ENCODE measurements at regions not wholly inside any gene's neighbourhood (a gene's known extent, or its start where the extent isn't known, plus 50 kb on each side); places are given as distances from the start of the nearest gene placed in this dataset.
"Not testable (repeated sequence)": the region's sequence is repeated elsewhere in the genome, so short reads cannot be mapped to it uniquely, and the experiment has no call there.

GRCh38 chr17:77562361-77562760 is 396.1 kb upstream of the TNRC6C start:
- FAIRE-seq = not testable (repeated sequence)

- FAIRE-seq = no peak
These were observed 394.9 kb upstream of the TNRC6C start for GRCh38 chr17:77563439-77564102.

- FAIRE-seq = no peak
These were observed 394.1 kb upstream of the TNRC6C start for GRCh38 chr17:77564278-77564920.

GRCh38 chr17:77565166-77565565 is 393.3 kb upstream of the TNRC6C start:
- no peak for FAIRE-seq

GRCh38 chr17:77566151-77566550 is 392.4 kb upstream of the TNRC6C start:
- no peak for FAIRE-seq

- FAIRE-seq = no peak
These were observed 391.9 kb upstream of the TNRC6C start for GRCh38 chr17:77566566-77567138.

GRCh38 chr17:77568540-77568939 is 390.0 kb upstream of the TNRC6C start:
- no peak for FAIRE-seq

- no peak for FAIRE-seq
These were observed 388.5 kb upstream of the TNRC6C start for GRCh38 chr17:77569846-77570564.

- FAIRE-seq = no peak
These were observed 388.0 kb upstream of the TNRC6C start for GRCh38 chr17:77570565-77570898.

GRCh38 chr17:77571155-77571981 is 387.1 kb upstream of the TNRC6C start:
- no peak for FAIRE-seq

- FAIRE-seq = no peak
These were observed 386.4 kb upstream of the TNRC6C start for GRCh38 chr17:77572065-77572601.

GRCh38 chr17:77572851-77573250 is 385.7 kb upstream of the TNRC6C start:
- FAIRE-seq = no peak

GRCh38 chr17:77577491-77577890 is 381.0 kb upstream of the TNRC6C start:
- no peak for FAIRE-seq

GRCh38 chr17:77579131-77579530 is 379.4 kb upstream of the TNRC6C start:
- no peak for FAIRE-seq

- FAIRE-seq = no peak
These were observed 378.8 kb upstream of the TNRC6C start for GRCh38 chr17:77579682-77580081.

- FAIRE-seq = no peak
These were observed 377.8 kb upstream of the TNRC6C start for GRCh38 chr17:77580531-77581270.

GRCh38 chr17:77581480-77581879 is 377.0 kb upstream of the TNRC6C start:
- FAIRE-seq = no peak

GRCh38 chr17:77585142-77585860 is 373.2 kb upstream of the TNRC6C start:
- FAIRE-seq = no peak

- no peak for FAIRE-seq
These were observed 367.4 kb upstream of the TNRC6C start for GRCh38 chr17:77590951-77591735.

GRCh38 chr17:77592106-77592865 is 366.2 kb upstream of the TNRC6C start:
- no peak for FAIRE-seq

Measured in islet of Langerhans (tissue), 1 donor.